Transverse colon (tissue), 4 donors: ENCODE measurements at regions not wholly inside any gene's neighbourhood (a gene's known extent, or its start where the extent isn't known, plus 50 kb on each side); places are given as distances from the start of the nearest gene placed in this dataset.

Source experiments
- DNase-seq: peaks from one replicate; pipeline ENCODE4 v3.0.0-alpha.2; 2019
- H3K27ac ChIP-seq, 4 donors: fragments of 200-600 bp; sonication (generic); 2 replicates each; pipeline ENCODE4 v1.5.1; 2016 to 2018; ENCODE audit warnings: inconsistent platforms in 4 of 4
- H3K27me3 ChIP-seq: fragments of 200-600 bp; sonication (generic); 2 replicates; pipeline ENCODE4 v1.5.1; 2017; ENCODE audit warnings: inconsistent platforms
- H3K36me3 ChIP-seq, 4 donors: fragments of 200-600 bp; sonication (generic); 2 replicates each; pipeline ENCODE4 v1.5.1; 2017 to 2019; ENCODE audit warnings: inconsistent platforms in 4 of 4
- H3K4me1 ChIP-seq, 4 donors: fragments of 200-600 bp; sonication (generic); 2 replicates each; pipeline ENCODE4 v1.5.1; 2017 to 2020; ENCODE audit warnings: inconsistent platforms in 4 of 4
- H3K4me3 ChIP-seq, 4 donors: fragments of 200-600 bp; sonication (generic); 1 replicate in 1 of 4; 2 replicates in 3 of 4; pipeline versions ENCODE4 v1.5.1 to v1.6.1; 2017 to 2019; ENCODE audit warnings: inconsistent platforms in 4 of 4
- H3K9me3 ChIP-seq, 2 donors: fragments of 200-600 bp; sonication (generic); 2 replicates each; pipeline ENCODE4 v1.5.1; 2017 to 2019; ENCODE audit warnings: inconsistent platforms in 2 of 2
- CTCF ChIP-seq, 5 experiments: fragments of 200-600 bp in 3 of 5; fragments of 450-650 bp in 2 of 5; sonication (generic) in 3 of 5; IDR thresholded peaks; 1 replicate in 2 of 5; 2 replicates in 3 of 5; pipeline ENCODE4 v1.5.1; 2016 to 2017; ENCODE audit warnings: antibody characterized with exemption in 5 of 5, inconsistent platforms in 3 of 5, mild to moderate bottlenecking in 2 of 5, moderate library complexity in 1 of 5
- EP300 ChIP-seq: sonication (generic); formaldehyde crosslinking; IDR thresholded peaks from one replicate; pipeline ENCODE4 v1.6.1; 2017; ENCODE audit warnings: antibody characterized with exemption, low read depth
- POLR2A ChIP-seq: fragments of 450-650 bp; IDR thresholded peaks from one replicate; pipeline ENCODE4 v1.6.1; 2016; ENCODE audit warnings: antibody characterized with exemption, mild to moderate bottlenecking, moderate library complexity
- POLR2AphosphoS5 ChIP-seq, 3 donors: sonication (generic); formaldehyde crosslinking; IDR thresholded peaks; one replicate each; pipeline ENCODE4 v1.6.1; 2016; ENCODE audit warnings: antibody characterized with exemption in 3 of 3
- WGBS, 2 donors: methylation state at CpG; one replicate each; pipeline ENCODE4 v1.1.5; 2018; ENCODE audit warnings: low coverage in 1 of 2; 5-methylcytosine and 5-hydroxymethylcytosine counted together
- in situ Hi-C, 4 donors: fragments of 200-750 bp; cut with MboI; loops; one replicate each; pipeline versions ENCODE4 v1.15.0 to v1.15.1; 2017; ENCODE audit warnings: low sequenced_read_pairs in 3 of 4, low pct_ligation_motif_present in 1 of 4, low pct_unique_long_range_greater_than_20kb in 1 of 4
- intact Hi-C: fragments of 100-400 bp; cut with DNase I; formaldehyde crosslinking; loops from one replicate; pipeline ENCODE4 v1.15.1; 2023; ENCODE audit warnings: low total_unique reads

- Histone ChIP-seq H3K27ac (peak overlapping the region; percentile 58 to 75 (median 69)), H3K27me3 (no peaks in the 10 kb centered on the region), H3K36me3 (no peaks in the 10 kb centered on the region), H3K4me3 (no peak overlapping the region), H3K4me1 (peaks cover 0 to 46% (median 16%) of the 10 kb centered on the region in 4 donors), H3K9me3 (no peaks in the 10 kb centered on the region)
- DNase-seq, result no peak
- TF ChIP-seq POLR2AphosphoS5 (IDR thresholded peaks at IDR 0.05), result no peak
- no peak for TF ChIP-seq CTCF (IDR thresholded peaks at IDR 0.05)
- no peak for TF ChIP-seq EP300
- TF ChIP-seq POLR2A, result no peak
- WGBS, 2 donors, result 78% methylated on average over 10 of the region's 10 CpGs; no CpG with 5 or more reads in 1 of the 2 donors
- intact Hi-C loops (no loop called here), in situ Hi-C loops (no loop called here)
Observed at GRCh38 chr10:126842836-126843235, 62.4 kb upstream of the DOCK1 start.

DNA sequence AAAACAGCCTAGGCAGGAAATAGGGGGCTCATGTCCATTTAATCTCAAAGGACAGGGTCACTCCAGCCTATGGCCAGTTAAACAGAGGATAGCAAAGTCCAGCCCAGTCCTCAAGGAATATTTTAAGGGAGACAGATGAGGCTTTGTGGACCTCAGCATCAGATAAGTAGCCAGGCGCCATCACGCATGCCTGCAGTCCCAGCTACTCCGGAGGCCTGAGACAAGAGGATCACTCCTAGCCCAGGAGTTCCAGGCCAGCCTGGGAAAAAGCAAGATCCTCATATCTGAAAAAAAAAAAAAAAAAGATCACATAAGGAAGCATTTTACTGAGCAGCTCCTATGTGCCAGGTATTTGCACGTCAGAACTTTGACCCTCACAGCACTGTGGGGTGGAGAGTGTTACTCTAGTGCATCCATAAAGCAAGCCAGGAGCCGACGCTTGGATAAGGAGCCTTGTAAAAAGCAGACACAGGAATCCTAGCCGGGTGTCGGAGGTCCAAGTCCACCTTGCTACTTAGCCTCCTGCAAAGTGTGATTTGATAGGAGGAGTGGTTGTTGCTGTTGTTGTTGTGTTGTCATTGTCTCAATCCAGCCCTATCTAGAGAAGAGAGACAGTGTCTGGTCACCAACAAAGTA is 61.8 kb upstream of the DOCK1 start:
- intact Hi-C loops (no loop called here), in situ Hi-C loops (no loop called here)
- Histone ChIP-seq H3K36me3 (no peaks in the 10 kb centered on the region), H3K27me3 (no peaks in the 10 kb centered on the region), H3K9me3 (no peaks in the 10 kb centered on the region), H3K4me1 (peaks cover 0 to 40% (median 14%) of the 10 kb centered on the region in 4 donors), H3K4me3 (no peak overlapping the region), H3K27ac (peak overlapping the region; percentile 58 to 75 (median 69))
- TF ChIP-seq POLR2AphosphoS5 (IDR thresholded peaks at IDR 0.05) (no peak), EP300 (no peak), POLR2A (no peak), CTCF (IDR thresholded peaks at IDR 0.05) (no peak)
- DNase-seq, result peak; percentile 75
- WGBS, 2 donors, result 58% methylated on average over 8 of the region's 8 CpGs; no CpG with 5 or more reads in 1 of the 2 donors

DNA sequence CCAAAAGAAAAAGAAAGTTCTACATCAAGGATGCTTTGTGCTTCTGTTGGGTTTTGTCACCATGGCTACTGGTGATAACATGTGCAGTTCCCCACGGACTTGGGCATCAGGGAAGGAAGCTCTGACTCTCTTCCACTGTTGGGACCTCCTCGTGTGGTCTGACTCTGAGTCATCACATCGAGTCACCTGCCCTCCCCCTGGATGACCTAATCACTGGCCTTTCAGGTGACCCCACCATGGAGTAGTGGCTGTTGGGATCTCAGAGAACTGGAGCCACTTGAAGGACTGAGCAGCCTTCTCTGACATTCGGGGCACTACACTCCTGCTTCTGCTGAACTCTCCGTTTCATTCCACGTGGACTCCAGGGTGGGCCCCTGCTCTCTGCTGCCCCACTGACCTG is 60.8 kb upstream of the DOCK1 start:
- peaks cover 0 to 31% (median 10%) of the 10 kb centered on the region in 4 donors for H3K4me1 ChIP-seq
- TF ChIP-seq POLR2AphosphoS5 (IDR thresholded peaks at IDR 0.05) (no peak), POLR2A (no peak), CTCF (IDR thresholded peaks at IDR 0.05) (no peak), EP300 (no peak)

GRCh38 chr10:126846469-126846868 is 58.8 kb upstream of the DOCK1 start:
- Histone ChIP-seq H3K27me3 (no peaks in the 10 kb centered on the region), H3K27ac (no peak overlapping the region), H3K9me3 (no peaks in the 10 kb centered on the region), H3K4me1 (peaks cover 0 to 12% (median 3%) of the 10 kb centered on the region in 4 donors), H3K4me3 (no peak overlapping the region), H3K36me3 (no peaks in the 10 kb centered on the region)
- intact Hi-C loops (no loop called here), in situ Hi-C loops (no loop called here)
- WGBS, 2 donors, result 89% methylated on average over 9 of the region's 9 CpGs; no CpG with 5 or more reads in 1 of the 2 donors
- no peak for DNase-seq
- no peak for TF ChIP-seq POLR2A

More for the DNA sequence above, 60.8 kb upstream of the DOCK1 start:
- Histone ChIP-seq H3K27me3 (no peaks in the 10 kb centered on the region), H3K4me3 (no peak overlapping the region), H3K9me3 (no peaks in the 10 kb centered on the region), H3K36me3 (no peaks in the 10 kb centered on the region), H3K27ac (peak overlapping the region in 2 of 4 donors; percentile 58 to 61)
- no peak for DNase-seq
- 51% methylated on average over 6 of the region's 6 CpGs; no CpG with 5 or more reads in 1 of the 2 donors for whole genome bisulfite sequencing, 2 donors
- intact Hi-C loops (no loop called here), in situ Hi-C loops (no loop called here)
